Epithelial cell of proximal tubule (primary cell): ENCODE measurements at regions not wholly inside any gene's neighbourhood (a gene's known extent, or its start where the extent isn't known, plus 50 kb on each side); places are given as distances from the start of the nearest gene placed in this dataset.

Experiments
- DNase-seq: peaks from one replicate; pipeline ENCODE4 v3.0.0-alpha.2; 2011; ENCODE audit warnings: low read depth
- H3K4me3 ChIP-seq: 2 replicates; pipeline ENCODE4 v1.5.1; 2011; ENCODE audit warnings: low read depth, mild to moderate bottlenecking, low read length
- TF ChIP-seq, protein P1 (sequence below): conservative IDR thresholded peaks from 2 replicates; pipeline ENCODE4 v1.5.1; 2012; ENCODE audit warnings: low read depth, mild to moderate bottlenecking, low read length

GRCh38 chr12:93223440-93224426 lies 154.0 kb upstream of the NUDT4 start:
- no peak for DNase-seq
- TF ChIP-seq, protein P1, sequence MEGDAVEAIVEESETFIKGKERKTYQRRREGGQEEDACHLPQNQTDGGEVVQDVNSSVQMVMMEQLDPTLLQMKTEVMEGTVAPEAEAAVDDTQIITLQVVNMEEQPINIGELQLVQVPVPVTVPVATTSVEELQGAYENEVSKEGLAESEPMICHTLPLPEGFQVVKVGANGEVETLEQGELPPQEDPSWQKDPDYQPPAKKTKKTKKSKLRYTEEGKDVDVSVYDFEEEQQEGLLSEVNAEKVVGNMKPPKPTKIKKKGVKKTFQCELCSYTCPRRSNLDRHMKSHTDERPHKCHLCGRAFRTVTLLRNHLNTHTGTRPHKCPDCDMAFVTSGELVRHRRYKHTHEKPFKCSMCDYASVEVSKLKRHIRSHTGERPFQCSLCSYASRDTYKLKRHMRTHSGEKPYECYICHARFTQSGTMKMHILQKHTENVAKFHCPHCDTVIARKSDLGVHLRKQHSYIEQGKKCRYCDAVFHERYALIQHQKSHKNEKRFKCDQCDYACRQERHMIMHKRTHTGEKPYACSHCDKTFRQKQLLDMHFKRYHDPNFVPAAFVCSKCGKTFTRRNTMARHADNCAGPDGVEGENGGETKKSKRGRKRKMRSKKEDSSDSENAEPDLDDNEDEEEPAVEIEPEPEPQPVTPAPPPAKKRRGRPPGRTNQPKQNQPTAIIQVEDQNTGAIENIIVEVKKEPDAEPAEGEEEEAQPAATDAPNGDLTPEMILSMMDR: no peak
- no peak overlapping the region for H3K4me3 ChIP-seq

GRCh38 chr12:93225094-93225493 lies 152.6 kb upstream of the NUDT4 start:
- no peak overlapping the region for H3K4me3 ChIP-seq
- no peak for DNase-seq
- TF ChIP-seq, protein P1: no peak

GRCh38 chr12:93226361-93226760 lies 151.4 kb upstream of the NUDT4 start:
- TF ChIP-seq, protein P1: no peak
- no peak overlapping the region for H3K4me3 ChIP-seq
- no peak for DNase-seq

- TF ChIP-seq, protein P1: no peak
- H3K4me3 ChIP-seq: no peak overlapping the region
- no peak for DNase-seq
These were observed 148.0 kb upstream of the NUDT4 start for GRCh38 chr12:93229494-93230325.

DNA sequence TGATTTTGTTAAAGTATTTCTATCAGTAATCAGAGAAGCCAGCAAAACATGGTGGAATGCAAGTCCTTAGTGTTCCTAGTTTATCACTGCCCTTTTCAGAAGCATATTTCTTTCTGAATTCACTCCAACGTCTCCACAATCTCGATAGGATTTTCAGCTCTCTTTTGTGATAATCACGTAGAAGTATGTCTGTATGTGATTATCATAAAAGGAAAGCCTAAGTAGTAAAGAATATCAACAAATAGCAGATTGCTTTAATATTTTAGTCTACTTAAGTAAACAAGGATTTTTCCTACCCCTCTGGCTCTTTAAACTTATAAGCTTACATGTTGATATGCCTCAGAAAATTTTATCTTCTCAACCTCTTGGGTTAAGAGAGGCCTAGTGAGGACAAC lies 147.4 kb upstream of the NUDT4 start:
- H3K4me3 ChIP-seq: no peak overlapping the region
- TF ChIP-seq, protein P1: no peak
- DNase-seq: no peak

GRCh38 chr12:93231938-93232337 lies 145.8 kb upstream of the NUDT4 start:
- no peak for DNase-seq
- no peak overlapping the region for H3K4me3 ChIP-seq
- TF ChIP-seq, protein P1: no peak
